Dedifferentiated amniotic fluid mesenchymal stem cell (primary cell): ENCODE measurements at regions not wholly inside any gene's neighbourhood (a gene's known extent, or its start where the extent isn't known, plus 50 kb on each side); places are given as distances from the start of the nearest gene placed in this dataset.
"Not testable (repeated sequence)": the region's sequence is repeated elsewhere in the genome, so short reads cannot be mapped to it uniquely, and the experiment has no call there.

ENCODE experiments used
- DNase-seq: peaks from one replicate; pipeline ENCODE4 v3.0.0-alpha.2; 2016; ENCODE audit errors: extremely low spot score

DNA sequence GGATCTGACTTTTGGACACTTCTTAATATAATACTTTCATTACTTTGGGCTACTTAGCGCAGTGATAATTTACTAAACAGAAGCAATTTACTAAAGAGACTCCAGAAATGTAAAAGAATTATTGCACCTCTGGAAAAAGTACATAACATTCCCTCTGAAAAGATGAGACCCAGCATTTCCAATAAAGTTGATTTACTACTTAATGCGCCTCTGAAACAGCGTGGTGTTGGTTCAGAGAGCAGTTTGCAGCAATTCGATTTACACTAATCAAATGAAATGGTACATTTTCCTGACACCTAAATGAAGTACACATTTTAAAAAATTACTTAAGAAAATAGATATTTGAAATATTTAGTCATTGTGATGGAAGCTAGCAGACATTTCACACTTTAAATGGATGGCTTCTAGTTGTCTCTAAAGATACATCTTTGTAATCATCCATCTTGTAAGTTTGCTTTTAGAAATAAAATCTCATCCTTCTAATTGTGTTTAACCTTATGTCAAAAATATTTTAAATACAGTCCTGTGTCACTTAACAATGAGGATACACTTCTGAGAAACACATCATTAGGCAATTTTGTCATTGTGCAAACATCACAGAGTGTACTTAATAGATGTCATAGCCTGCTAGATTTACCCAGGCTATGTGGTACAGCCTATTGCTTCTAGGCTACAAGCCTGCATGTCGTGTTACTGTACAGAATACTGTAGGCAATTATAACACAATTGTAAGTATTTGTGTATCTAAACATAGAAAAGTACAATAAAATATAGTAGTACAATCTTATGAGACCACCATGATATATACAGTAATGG lies 284.6 kb upstream of the UBE2E3 start:
- no peak for DNase-seq

DNA sequence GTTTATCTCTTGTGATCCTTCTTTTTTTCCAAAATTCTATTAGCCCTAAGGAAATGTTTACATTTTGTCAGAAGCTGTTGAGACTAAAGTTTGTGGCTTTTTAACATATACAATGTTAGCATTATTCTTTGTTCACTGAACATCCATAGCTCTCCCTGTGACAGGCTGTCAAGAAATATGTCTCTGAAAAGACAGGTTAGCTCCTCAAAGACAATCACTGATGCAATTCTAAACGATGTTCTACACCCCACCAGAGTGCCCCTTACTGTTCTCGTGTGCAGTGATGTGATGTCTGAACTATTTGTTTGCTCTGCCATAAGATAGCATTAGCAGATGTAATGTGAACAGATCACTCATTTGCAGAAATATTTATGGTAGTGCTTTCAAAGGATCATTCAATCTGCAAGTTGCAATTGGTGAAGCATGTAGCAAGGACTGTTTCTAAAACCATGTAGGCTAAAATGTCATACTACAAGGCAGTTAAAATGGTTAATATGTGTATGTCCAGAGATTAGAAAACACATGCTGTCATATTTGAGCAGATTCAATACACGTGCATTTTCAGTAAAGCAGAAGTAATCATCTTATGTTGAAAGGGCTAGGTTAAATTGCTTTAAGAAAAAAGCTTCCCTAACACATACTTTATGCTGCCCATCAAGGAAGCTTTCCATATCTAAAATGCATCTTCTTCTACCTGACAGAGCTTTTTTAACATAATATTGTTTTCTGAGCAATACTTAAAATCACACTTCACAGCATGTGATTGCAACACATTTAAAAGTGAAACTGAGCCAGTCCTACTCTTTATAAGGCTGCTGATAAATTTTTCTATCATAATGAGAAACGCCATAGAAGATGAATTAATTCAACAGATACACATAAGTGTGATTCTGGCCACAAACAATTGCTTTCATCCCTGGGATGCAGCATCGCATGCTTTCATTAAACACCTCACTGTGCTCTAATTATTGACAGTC lies 285.7 kb upstream of the UBE2E3 start:
- no peak for DNase-seq

DNA sequence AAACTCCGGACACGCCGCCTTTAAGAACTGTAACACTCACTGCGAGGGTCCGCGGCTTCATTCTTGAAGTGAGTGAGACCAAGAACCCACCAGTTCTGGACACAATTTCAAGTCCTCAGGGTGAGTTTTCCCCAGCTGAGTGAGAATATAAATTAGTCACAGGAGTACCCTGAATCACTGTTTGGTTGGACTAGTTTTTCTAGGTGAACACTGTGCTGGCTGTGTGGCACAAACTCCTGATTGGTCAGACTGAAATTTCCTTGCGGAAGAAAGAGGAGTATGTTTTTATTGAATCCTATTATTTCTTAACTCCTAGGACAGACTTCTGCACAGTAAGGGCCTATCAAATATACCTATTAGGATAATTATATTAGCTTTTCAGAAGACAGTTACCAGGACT lies 288.1 kb upstream of the UBE2E3 start:
- no peak for DNase-seq

DNA sequence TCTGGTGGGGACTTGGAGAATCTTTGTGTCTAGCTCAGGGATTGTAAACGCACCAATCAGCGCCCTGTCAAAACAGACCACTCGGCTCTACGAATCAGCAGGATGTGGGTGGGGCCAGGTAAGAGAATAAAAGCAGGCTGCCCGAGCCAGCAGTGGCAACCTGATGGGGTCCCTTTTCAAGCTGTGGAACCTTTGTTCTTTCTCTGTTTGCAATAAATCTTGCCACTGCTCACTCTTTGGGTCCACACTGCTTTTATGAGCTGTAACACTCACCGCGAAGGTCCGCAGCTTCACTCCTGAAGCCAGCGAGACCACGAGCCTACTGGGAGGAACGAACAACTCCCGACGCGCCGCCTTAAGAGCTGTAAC lies 288.6 kb upstream of the UBE2E3 start:
- not testable (repeated sequence) for DNase-seq

DNA sequence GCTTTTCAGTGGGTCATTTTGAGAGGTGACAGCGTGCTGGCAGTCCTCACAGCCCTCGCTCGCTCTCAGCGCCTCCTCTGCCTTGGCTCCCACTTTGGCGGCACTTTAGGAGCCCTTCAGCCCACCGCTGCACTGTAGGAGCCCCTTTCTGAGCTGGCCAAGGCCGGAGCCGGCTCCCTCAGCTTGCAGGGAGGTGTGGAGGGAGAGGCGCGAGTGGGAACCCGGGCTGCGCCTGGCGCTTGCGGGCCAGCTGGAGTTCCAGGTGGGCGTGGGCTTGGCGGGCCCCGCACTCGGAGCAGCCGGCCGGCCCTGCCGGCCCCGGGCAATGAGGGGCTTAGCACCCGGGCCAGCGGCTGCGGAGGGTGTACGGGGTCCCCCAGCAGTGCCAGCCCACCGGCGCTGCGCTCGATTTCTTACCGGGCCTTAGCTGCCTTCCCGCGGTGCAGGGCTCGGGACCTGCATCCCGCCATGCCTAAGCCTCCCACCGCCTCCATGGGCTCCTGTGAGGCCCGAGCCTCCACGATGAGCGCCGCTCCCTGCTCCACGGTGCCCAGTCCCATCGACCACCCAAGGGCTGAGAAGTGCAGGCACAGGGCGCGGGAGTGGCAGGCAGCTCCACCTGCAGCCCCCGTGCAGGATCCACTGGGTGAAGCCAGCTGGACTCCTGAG lies 289.1 kb upstream of the UBE2E3 start:
- DNase-seq: not testable (repeated sequence)

DNA sequence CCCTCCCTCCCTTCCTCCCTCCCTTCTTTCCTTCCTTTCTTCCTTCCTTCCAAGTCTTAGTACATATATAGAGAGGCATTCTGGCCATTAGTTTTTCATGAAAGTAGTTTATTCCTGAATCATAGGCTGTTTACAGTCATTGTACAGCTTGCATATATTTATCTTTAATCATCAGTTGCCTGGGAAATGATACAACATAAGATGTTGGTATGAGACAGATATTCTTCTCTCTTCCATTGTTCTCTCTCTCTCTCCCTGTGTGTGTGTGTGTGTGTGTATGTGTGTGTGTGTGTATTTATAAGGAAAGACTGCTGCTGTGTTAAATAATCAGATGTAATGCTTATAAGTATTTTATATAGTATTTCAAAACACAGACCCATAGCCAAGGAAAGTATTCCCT lies 289.8 kb upstream of the UBE2E3 start:
- peak; percentile 26 for DNase-seq

DNA sequence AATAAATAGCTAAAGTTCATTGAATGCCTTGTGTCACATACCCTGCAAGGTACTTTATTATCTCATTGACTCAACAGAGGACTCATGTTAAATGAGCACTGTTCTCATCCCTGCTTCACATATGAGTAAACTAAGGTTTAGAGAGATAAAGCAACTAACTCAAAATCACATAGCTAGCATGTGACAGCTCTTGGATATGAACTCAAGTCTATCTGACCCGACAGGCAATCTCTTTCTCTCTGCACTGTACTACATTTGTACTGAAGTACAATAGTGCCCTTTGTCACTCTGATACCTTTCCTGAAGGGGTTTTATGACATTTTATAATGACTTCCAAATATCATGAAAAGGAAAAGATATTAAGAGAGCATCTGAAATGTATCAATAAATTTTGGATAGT lies 297.5 kb upstream of the UBE2E3 start:
- no peak for DNase-seq

DNA sequence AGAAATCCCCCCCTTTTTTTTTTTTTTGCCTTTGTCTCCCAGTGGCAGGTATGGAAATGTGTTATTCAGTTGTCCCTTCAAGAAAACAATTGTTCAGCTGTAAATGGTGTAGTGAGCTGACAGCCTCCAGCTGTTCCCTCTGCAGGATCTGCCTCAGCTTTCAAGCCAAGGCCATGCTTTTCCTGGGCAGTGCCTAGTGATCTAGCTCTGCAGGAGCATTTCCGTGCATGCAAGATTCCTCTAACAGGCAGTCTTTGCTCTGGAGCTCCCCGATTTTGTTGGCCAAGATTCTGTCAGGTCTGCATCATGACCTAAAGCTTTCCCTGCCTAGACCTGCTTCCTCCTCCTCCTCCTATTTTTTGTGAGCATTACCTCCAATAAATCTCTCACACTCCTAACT lies 300.7 kb upstream of the UBE2E3 start:
- DNase-seq: no peak

DNA sequence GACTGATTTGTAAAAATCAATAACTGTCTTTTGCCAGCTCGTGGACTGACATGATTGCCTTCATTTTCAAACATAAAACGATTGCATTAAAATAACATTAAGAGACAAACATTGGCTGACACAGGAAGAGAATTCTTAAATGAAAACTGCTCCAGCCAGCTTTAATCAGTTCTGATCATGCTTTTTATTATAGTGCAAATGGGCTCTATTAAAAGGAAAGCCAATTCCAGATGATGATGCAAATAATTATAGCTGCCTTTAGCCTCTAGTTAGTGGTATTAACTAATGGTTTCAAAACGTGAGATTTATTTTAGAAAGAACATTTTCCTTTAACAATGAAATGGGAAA lies 301.8 kb upstream of the UBE2E3 start:
- DNase-seq: no peak

DNA sequence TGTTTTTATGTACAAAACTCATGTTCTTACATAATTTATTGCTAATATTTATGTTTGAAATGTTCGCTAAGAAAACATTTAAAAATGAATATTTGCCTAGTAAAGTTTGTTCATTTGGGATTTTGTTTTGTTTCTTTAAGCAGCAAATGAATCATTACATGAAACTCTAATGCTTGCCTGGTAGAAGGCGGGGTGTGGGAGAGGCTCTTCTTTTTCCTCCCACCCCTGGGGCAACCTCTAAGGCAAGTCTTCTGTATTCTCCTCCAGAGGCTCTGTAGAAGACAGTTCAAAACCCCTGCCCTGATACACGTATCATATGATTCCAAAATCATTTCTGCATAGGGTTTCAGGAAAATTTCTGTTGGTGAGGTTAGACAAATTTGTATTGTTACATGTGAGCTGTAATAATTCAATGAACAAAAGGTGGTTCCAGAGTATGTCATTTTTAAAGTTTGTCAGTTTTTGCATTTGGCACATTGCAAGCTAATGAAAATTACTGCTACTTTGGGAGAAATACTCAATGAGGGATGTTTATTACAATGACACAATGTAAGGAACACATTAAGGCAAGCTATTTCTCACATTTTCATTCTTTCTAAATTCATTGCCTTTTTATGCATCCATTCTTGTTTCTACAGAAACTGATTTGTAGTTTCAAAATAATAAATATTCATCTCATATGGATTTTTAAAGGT lies 302.3 kb upstream of the UBE2E3 start:
- no peak for DNase-seq

DNA sequence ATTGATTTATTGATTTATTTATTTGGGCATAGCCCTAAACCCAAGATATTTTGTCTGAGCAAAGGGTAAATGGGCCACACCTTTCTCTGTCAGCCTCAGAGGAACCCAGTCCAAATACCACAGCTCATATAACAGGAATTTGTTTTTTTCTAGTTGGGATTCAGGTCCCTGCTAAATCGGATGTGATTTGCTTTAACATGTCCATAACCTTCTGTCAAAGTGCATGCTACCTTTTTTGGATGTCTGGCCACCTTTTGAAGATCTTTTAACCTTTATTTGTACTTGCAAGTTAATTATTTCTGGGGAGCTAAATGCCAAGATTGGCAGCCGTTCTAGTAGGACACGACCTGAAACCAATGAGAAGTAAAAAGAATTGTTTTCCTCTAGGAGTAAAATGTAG lies 303.2 kb upstream of the UBE2E3 start:
- no peak for DNase-seq

DNA sequence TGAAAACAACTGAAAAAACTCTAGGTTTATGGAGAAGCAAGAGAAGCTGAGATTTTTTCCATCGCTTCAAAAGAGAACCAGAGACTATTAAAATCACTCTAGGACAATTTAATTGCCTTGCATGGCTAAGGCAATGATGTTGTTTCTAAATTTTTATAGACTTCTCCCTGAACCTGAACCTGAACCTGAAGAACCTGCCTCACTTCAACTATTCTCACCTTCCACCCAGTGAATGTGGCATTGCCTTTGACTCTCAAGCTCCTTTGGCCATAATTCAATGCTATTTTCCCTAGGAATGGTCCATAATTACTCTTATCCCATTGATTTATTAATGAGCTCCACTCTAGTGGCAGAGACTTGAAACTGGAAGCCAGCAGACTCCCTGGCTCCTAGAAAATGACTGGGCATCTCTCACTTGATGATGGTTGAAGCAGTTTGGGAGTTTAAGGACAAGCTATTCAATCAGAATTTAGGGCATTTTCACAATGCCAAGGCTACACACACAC lies 303.8 kb upstream of the UBE2E3 start:
- no peak for DNase-seq

DNA sequence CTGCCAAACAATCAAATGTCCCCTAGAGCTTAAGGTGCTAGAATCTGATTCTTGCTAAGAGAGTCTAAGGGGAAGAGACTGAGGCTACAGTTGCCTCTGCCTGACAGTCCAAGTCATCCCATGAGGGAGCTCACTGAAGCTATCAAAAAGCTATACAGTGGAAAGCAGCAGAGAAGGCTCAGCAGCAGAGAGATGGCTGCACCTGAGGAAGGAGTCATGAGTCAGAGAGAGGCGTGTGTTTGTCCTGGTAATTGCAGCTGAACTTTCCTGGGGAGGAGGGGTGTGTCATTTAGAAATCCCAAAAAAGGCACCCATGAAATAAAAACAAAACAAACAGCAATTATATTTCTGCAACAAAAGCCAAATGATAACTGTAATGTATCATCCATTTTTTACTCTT lies 305.2 kb upstream of the UBE2E3 start:
- DNase-seq: no peak

DNA sequence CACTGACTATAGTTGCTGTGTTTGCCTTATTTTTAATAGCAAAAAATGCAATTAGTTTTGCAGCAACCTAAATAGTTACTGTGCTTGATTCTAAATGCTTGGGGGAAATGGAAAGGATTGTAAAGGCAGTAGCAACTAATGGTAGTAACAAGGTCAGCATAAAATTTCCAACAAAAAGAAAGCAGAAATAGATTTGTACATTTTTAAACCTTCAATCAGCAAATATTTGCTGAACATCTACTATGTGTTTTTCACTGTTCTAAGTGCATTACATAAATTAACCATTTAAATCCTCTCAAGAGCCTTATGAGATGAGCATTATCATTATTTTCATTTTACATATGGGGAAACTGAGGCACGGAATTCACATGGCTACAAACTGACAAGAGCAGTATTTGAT lies 308.0 kb upstream of the UBE2E3 start:
- DNase-seq: no peak

DNA sequence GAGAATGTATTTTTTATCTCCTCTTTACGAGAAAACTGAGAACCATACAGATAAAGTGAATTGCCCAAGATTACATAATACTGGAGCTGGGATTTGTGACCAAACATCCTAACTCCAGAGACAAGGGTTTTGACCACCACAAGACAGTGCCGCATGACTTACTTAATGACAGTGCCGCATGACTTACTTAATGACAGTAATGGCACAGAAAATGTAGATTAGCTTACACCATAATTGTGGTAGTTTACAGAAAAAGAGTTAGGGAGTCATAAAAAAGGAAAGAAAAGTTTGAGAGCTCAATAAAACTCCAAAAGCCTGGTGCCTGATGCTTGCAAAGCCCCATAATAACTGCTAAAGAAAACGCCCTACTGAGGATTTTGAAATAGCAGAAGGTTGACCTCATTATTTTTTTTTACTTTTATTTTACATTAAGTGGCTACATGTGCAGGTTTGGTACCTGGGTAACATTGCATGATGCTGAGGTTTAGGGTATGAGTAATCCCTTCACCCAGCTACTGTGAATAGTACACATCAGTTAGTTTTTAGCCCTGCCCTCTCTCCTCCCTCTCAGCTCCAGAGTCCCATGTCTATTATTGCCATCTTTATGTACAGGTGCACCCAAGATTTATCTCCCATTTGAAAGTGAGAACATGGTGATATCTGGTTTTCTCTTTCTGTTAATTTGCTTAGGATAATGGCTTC lies 310.0 kb upstream of the UBE2E3 start:
- no peak for DNase-seq

DNA sequence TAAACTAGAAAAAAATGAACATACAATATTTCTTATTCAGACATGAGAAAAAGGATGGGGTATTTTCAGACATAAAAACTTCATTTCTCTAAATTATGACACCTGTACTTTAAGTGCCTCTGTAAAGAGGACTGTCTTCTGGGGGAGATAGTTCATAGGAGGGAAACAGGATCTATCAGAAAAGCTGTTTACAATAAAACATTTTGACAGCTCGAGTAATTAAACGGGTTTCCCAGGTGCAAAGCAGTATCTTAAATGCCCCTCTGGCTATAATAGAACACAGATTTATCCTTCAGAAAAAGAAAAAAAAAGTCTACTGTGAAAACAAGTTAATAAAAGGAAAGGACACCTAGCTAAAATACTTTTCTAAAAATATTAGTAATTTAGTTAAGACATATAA lies 311.4 kb upstream of the UBE2E3 start:
- DNase-seq: no peak

DNA sequence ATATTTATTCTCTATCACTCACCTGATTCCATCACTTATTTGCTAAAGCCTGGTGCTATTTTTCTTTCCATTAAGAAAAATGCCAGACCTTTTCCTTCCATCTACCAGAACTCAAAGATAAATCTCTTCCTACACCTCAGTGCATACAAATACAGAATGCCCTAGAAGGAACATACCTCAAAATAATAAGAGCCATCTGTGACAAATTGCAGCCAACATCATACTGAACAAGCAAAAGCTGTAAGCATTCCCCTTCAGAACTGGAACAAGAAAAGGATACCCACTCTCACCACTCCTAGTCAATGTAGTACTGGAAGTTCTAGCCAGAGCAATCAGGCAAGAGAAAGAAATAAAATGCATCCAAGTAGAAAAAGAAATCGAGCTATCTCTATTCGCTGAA lies 315.9 kb upstream of the UBE2E3 start:
- DNase-seq: no peak

DNA sequence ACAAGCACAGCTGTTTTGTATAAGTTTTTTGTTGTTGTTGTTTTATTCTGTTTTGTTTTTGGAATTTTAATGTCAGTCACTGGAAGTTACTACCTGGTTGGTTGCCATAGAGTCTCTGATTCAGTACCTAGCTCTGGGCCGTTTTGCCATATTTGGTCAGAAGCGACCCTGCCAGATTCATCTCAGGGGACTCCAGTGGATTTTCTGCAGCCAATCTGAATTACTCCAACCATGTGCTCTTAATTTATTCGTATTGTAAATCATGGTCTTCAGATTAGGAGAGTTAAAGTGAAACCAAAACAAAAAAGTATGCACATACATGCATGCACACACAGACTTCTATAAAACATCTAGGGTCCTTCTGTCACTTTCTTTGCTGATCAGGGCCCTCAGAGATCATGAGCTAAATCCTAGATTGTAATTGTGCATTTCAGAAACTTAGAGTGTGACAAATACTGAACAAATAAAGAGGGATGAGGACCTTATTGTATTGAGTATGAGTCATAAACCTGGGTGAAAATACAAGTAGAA lies 317.4 kb upstream of the UBE2E3 start:
- DNase-seq: no peak

DNA sequence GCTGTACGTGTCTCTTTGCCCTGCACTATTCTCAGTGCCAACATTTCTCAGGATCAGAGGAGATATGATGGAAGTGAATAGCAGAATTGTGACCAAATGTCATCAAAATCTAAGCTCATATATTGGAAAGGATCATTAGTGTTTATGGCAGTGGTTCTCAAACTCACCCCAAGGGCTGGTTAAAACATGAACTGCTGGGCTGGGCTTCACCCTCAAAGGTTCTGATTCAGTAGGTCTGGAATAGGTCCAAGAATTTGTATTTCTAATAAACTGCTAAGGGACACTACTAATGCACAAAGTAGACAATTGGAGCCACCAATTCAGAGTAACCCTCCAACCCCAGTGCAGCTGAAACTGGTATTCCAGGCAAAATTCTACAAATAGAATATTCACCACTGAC lies 317.9 kb upstream of the UBE2E3 start:
- no peak for DNase-seq

DNA sequence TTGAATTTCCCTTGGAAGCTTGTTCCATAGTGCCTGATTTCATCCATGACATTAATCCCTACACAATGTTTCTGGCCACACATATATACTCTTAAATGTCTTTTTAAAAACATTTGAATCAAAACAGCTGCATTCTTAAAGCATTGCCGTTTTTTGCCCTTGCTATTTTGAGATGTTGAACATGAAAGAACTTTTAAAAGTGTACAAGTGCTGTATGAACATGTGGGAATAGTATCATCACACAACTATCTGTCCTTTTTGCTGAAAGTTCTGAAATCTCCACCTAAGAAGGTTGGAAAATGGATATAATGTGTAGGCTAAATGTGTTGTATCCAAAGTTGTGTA lies 318.7 kb upstream of the UBE2E3 start:
- DNase-seq: no peak
